ACC112 (cell line): ENCODE measurements at regions not wholly inside any gene's neighbourhood (a gene's known extent, or its start where the extent isn't known, plus 50 kb on each side); places are given as distances from the start of the nearest gene placed in this dataset.

Source experiments
- H2AFZ ChIP-seq: fragments of 200-600 bp; sonication (generic); one replicate; pipeline ENCODE4 v1.6.0; 2017; ENCODE audit warnings: antibody characterized with exemption, low read length; ENCODE audit not compliant: unreplicated experiment
- H3K27ac ChIP-seq: fragments of 200-600 bp; sonication (generic); 2 replicates; pipeline ENCODE4 v1.5.1; 2014; ENCODE audit warnings: low read depth, mild to moderate bottlenecking, antibody characterized with exemption, low read length, moderate library complexity
- H3K27me3 ChIP-seq: fragments of 200-600 bp; sonication (generic); 2 replicates; pipeline ENCODE4 v1.6.1; 2014; ENCODE audit warnings: mild to moderate bottlenecking, antibody characterized with exemption, low read length, moderate library complexity, mixed read lengths; ENCODE audit not compliant: insufficient read depth
- H3K36me3 ChIP-seq: fragments of 200-600 bp; sonication (generic); 2 replicates; pipeline ENCODE4 v1.6.1; 2016; ENCODE audit warnings: mild to moderate bottlenecking, antibody characterized with exemption, low read length, moderate library complexity, mixed read lengths; ENCODE audit not compliant: insufficient read depth
- H3K4me1 ChIP-seq: fragments of 200-600 bp; sonication (generic); one replicate; pipeline ENCODE4 v1.6.1; 2016; ENCODE audit warnings: low read length, mixed read lengths; ENCODE audit not compliant: insufficient read depth, unreplicated experiment, control insufficient read depth
- H3K4me3 ChIP-seq: fragments of 200-600 bp; sonication (generic); 2 replicates; pipeline ENCODE4 v1.5.1; 2014; ENCODE audit warnings: mild to moderate bottlenecking, low read depth, low read length
- H3K79me2 ChIP-seq: fragments of 200-600 bp; sonication (generic); one replicate; pipeline ENCODE4 v1.6.0; 2016; ENCODE audit warnings: low read length; ENCODE audit not compliant: control insufficient read depth, unreplicated experiment, insufficient read depth

GRCh38 chr12:85698937-85699336 is 137.3 kb downstream of the RASSF9 start:
- Histone ChIP-seq H3K4me1 (no peaks in the 10 kb centered on the region), H3K27me3 (no peaks in the 10 kb centered on the region), H3K4me3 (no peak overlapping the region), H3K36me3 (no peaks in the 10 kb centered on the region), H2AFZ (peak overlapping the region; percentile 67), H3K27ac (no peak overlapping the region), H3K79me2 (no peaks in the 10 kb centered on the region)

- no peaks in the 10 kb centered on the region for H3K27me3 ChIP-seq
Observed at GRCh38 chr12:85708775-85709174, 127.4 kb downstream of the RASSF9 start.

GRCh38 chr12:85711735-85712390 is 124.3 kb downstream of the RASSF9 start:
- H3K4me1 ChIP-seq: no peaks in the 10 kb centered on the region
- no peak overlapping the region for H3K27ac ChIP-seq
- no peak overlapping the region for H2AFZ ChIP-seq
- H3K36me3 ChIP-seq: no peaks in the 10 kb centered on the region
- H3K79me2 ChIP-seq: no peaks in the 10 kb centered on the region
- H3K4me3 ChIP-seq: no peak overlapping the region
- no peaks in the 10 kb centered on the region for H3K27me3 ChIP-seq

More at GRCh38 chr12:85708775-85709174, 127.4 kb downstream of the RASSF9 start:
- Histone ChIP-seq H3K79me2 (no peaks in the 10 kb centered on the region), H2AFZ (no peak overlapping the region), H3K4me1 (no peaks in the 10 kb centered on the region), H3K4me3 (no peak overlapping the region), H3K27ac (no peak overlapping the region), H3K36me3 (no peaks in the 10 kb centered on the region)

GRCh38 chr12:85713373-85713772 is 122.8 kb downstream of the RASSF9 start:
- no peak overlapping the region for H3K27ac ChIP-seq
- peak overlapping the region; percentile 68 for H2AFZ ChIP-seq
- no peaks in the 10 kb centered on the region for H3K79me2 ChIP-seq
- no peaks in the 10 kb centered on the region for H3K36me3 ChIP-seq
- peak overlapping the region; percentile 21; the same call in 1 of the 2 replicates for H3K4me3 ChIP-seq
- no peaks in the 10 kb centered on the region for H3K4me1 ChIP-seq
- no peaks in the 10 kb centered on the region for H3K27me3 ChIP-seq

DNA sequence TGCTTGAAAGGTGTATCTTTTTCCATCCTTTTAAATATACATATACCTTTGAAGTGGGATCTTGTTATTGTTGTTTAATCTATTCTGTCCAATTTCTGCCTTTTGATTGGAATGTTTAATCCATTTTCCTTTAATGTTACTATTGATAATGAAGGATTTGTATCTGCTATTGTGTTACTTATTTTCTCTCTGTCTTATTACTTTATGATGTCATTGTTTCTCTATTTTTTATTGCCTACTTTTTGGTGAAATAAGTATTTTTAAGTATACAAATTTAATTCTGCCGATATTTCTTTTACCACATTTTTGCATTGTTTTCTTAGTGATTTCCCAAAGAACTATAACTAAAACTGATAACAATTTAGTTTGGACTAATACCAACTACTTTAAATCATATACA is 121.8 kb downstream of the RASSF9 start:
- no peaks in the 10 kb centered on the region for H3K79me2 ChIP-seq
- no peaks in the 10 kb centered on the region for H3K36me3 ChIP-seq
- H2AFZ ChIP-seq: no peak overlapping the region
- H3K4me1 ChIP-seq: no peaks in the 10 kb centered on the region
- H3K27me3 ChIP-seq: no peaks in the 10 kb centered on the region
- no peak overlapping the region for H3K4me3 ChIP-seq
- H3K27ac ChIP-seq: no peak overlapping the region

GRCh38 chr12:85720308-85721033 is 115.7 kb downstream of the RASSF9 start:
- Histone ChIP-seq H3K4me3 (no peak overlapping the region), H2AFZ (peak overlapping the region; percentile 41), H3K27me3 (no peaks in the 10 kb centered on the region), H3K79me2 (no peaks in the 10 kb centered on the region), H3K4me1 (no peaks in the 10 kb centered on the region), H3K36me3 (no peaks in the 10 kb centered on the region), H3K27ac (no peak overlapping the region)

GRCh38 chr12:85725991-85726390 is 110.2 kb downstream of the RASSF9 start:
- Histone ChIP-seq H3K27me3 (no peaks in the 10 kb centered on the region), H2AFZ (no peak overlapping the region), H3K4me3 (no peak overlapping the region), H3K36me3 (no peaks in the 10 kb centered on the region), H3K27ac (no peak overlapping the region), H3K4me1 (no peaks in the 10 kb centered on the region), H3K79me2 (no peaks in the 10 kb centered on the region)

DNA sequence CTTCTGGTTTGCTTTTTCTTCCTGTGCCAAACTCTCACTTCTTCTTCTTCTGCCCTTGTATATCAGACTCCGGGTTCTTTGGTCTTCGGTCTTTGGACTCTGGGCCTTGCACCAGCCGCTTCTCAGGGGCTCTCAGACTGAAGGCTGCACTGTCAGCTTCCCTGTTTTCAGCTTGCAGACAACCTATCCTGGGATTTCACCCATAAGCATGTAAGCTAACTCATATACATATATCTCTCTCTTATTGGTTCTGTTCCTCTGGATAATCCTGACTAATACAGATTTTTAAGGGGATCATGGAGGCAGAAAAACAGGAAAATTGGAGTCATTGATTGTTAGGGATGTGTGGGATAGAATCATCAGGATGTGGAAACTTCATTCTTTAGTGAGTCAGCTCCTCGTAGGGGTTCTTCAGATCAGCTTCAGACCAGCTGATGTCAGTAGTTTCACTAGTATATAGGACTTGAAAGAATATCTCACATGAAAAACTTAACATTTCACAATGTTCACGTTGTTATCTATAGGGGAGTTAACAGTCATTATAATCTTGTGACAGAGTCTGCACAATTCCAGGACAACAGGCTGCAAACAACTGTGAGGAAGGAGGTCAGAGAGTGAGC is 102.9 kb downstream of the RASSF9 start:
- Histone ChIP-seq H3K79me2 (no peaks in the 10 kb centered on the region), H3K27ac (no peak overlapping the region), H2AFZ (no peak overlapping the region), H3K4me1 (peaks cover 5% of the 10 kb centered on the region), H3K27me3 (no peaks in the 10 kb centered on the region), H3K36me3 (no peaks in the 10 kb centered on the region), H3K4me3 (no peak overlapping the region)

DNA sequence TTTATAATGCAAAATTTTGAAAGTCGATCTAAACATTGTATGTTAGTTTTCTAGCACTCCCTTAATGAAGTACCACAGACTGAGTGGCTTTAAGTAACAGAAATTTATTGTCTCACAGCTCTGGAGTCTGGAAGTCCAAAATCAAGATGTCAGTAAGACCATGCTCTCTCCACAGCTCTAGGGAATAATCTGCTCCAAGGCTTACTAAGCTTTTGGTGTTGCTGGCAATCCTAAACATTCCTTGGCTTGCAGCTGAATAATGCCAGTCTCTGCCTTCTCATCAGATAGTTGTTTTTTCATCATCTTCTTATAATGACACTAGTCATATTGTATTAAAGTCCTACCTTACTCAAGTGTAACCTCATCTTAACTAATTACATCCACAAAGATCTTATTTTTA is 102.2 kb downstream of the RASSF9 start:
- Histone ChIP-seq H3K79me2 (no peaks in the 10 kb centered on the region), H3K36me3 (no peaks in the 10 kb centered on the region), H3K27ac (no peak overlapping the region), H3K4me3 (no peak overlapping the region), H2AFZ (no peak overlapping the region), H3K4me1 (peaks cover 5% of the 10 kb centered on the region), H3K27me3 (no peaks in the 10 kb centered on the region)

- Histone ChIP-seq H2AFZ (peak overlapping the region; percentile 5), H3K36me3 (no peaks in the 10 kb centered on the region), H3K4me1 (no peaks in the 10 kb centered on the region), H3K27ac (no peak overlapping the region), H3K4me3 (no peak overlapping the region), H3K79me2 (no peaks in the 10 kb centered on the region), H3K27me3 (no peaks in the 10 kb centered on the region)
Observed at GRCh38 chr12:85740186-85740585, 96.0 kb downstream of the RASSF9 start.

DNA sequence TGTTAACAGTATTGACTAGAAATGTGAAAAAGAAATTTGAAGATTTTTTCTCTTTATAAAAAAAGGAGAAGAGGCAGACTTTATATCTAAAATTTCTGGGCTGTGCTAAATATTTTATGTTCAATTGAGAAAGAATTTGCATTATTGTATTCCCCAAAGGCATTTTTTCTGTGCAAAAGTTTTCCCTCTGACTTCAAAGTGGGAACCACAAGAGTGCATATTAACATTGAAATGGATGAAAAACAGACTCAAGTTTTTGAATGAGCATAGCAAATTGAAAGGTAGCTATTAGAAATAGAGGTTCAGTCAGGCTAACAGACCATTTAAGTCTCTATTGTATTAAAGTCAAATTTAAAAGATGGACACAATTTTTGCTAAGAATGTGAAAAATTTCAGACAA is 95.2 kb downstream of the RASSF9 start:
- no peak overlapping the region for H3K4me3 ChIP-seq
- no peaks in the 10 kb centered on the region for H3K4me1 ChIP-seq
- no peak overlapping the region for H3K27ac ChIP-seq
- no peak overlapping the region for H2AFZ ChIP-seq
- H3K79me2 ChIP-seq: no peaks in the 10 kb centered on the region
- H3K36me3 ChIP-seq: no peaks in the 10 kb centered on the region
- no peaks in the 10 kb centered on the region for H3K27me3 ChIP-seq
